Caco-2 (cell line): ENCODE measurements at regions not wholly inside any gene's neighbourhood (a gene's known extent, or its start where the extent isn't known, plus 50 kb on each side); places are given as distances from the start of the nearest gene placed in this dataset.
"Not testable (repeated sequence)": the region's sequence is repeated elsewhere in the genome, so short reads cannot be mapped to it uniquely, and the experiment has no call there.

Source experiments
- BruUV-seq: library from RNA; stranded (reverse); fragments of 400-500 nt; replicated peaks from 2 replicates; lab custom pipeline; 2021; lab: Mats Ljungman, UMichigan
- CTCF ChIA-PET: fragments of 300-600 bp; sonication (Branson Sonifier 250); formaldehyde crosslinking; loops from one replicate; lab custom pipeline; 2022; ENCODE audit warnings: antibody characterized with exemption; lab: Charles Lee
- POLR2A ChIA-PET: fragments of 300-600 bp; sonication (Branson Sonifier 250); formaldehyde crosslinking; loops from one replicate; lab custom pipeline; 2022; ENCODE audit warnings: antibody characterized with exemption; lab: Charles Lee
- DNase-seq, 2 experiments: peaks; one replicate each; pipeline versions ENCODE4 v3.0.0 to v3.0.0-alpha.2; 2020 to 2022
- H3K27me3 ChIP-seq: replicated peaks from 2 replicates; pipeline ENCODE4 v1.6.0; 2011; ENCODE audit warnings: low read length; ENCODE audit not compliant: control insufficient read depth, insufficient read depth
- H3K36me3 ChIP-seq: 2 replicates; pipeline ENCODE4 v1.5.1; 2011; ENCODE audit warnings: low read length; ENCODE audit not compliant: control insufficient read depth, insufficient read depth
- H3K4me1 ChIP-seq: fragments of 250-450 bp; sonication (Bioruptor Pico); 2 replicates; pipeline ENCODE4 v1.5.1; 2020; ENCODE audit warnings: mild to moderate bottlenecking
- H3K4me3 ChIP-seq: 2 replicates; pipeline ENCODE4 v1.5.1; 2011; ENCODE audit warnings: low read depth, mild to moderate bottlenecking, control low read depth, low read length
- H3K9me3 ChIP-seq: fragments of 250-450 bp; sonication (Bioruptor Pico); 2 replicates; pipeline ENCODE4 v1.5.1; 2020; ENCODE audit warnings: mild to moderate bottlenecking, moderate library complexity
- H3K27ac Mint-ChIP-seq: one replicate; pipeline ENCODE4 v1.8.0; 2022; ENCODE audit warnings: mixed read lengths; ENCODE audit not compliant: unreplicated experiment
- H3K27me3 Mint-ChIP-seq: one replicate; pipeline ENCODE4 v1.8.0; 2022; ENCODE audit warnings: mixed read lengths; ENCODE audit not compliant: insufficient read depth, unreplicated experiment
- H3K36me3 Mint-ChIP-seq: one replicate; pipeline ENCODE4 v1.8.0; 2022; ENCODE audit warnings: mild to moderate bottlenecking, mixed read lengths; ENCODE audit not compliant: insufficient read depth, unreplicated experiment
- H3K4me1 Mint-ChIP-seq: one replicate; pipeline ENCODE4 v1.8.0; 2022; ENCODE audit warnings: low read depth, mixed read lengths; ENCODE audit not compliant: unreplicated experiment
- H3K4me3 Mint-ChIP-seq: one replicate; pipeline ENCODE4 v1.8.0; 2022; ENCODE audit warnings: mild to moderate bottlenecking, moderate library complexity, mixed read lengths; ENCODE audit not compliant: unreplicated experiment
- H3K9me3 Mint-ChIP-seq: one replicate; pipeline ENCODE4 v1.8.0; 2022; ENCODE audit warnings: mixed read lengths; ENCODE audit not compliant: unreplicated experiment
- intact Hi-C: fragments of 100-400 bp; cut with micrococcal nuclease; formaldehyde crosslinking; loops from one replicate; pipeline ENCODE4 v1.10.0; 2022; ENCODE audit not compliant: unreplicated experiment
- TF ChIP-seq, protein P1 (sequence below), 2 experiments: fragments of 200-600 bp in 1 of 2; IDR thresholded peaks; 1 replicate in 1 of 2; 2 replicates in 1 of 2; pipeline versions ENCODE4 v1.5.1 to v1.8.0; 2011 to 2022; ENCODE audit warnings: antibody characterized with exemption in 1 of 2, control low read depth in 1 of 2, inconsistent platforms in 1 of 2, low read depth in 1 of 2, low read length in 1 of 2, mild to moderate bottlenecking in 1 of 2, moderate library complexity in 1 of 2; ENCODE audit not compliant: insufficient read depth in 1 of 2, severe bottlenecking in 1 of 2, unreplicated experiment in 1 of 2

DNA sequence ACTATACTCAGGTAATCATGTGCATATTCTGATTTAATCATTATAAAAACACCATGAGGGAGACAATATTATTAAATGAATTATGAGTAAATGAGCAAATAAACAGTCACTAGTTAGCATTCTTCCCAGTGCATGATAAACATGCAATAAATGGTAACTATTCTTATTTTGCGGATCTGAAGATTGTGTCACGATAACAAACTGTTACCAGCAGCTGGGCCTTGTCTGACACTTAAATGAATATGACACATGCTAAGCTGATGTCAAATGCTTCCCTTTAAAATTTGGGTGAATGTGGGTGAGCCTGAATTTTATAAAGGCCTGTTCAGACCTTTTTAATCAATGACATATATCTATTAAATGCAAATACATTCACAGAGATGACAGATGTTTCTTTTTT is 68.2 kb upstream of the KIT start:
- no peak for DNase-seq
- CTCF ChIA-PET, result no interaction called here
- no peaks in the 10 kb centered on the region for H3K27me3 ChIP-seq
- Mint-ChIP-seq H3K9me3 (no peaks in the 10 kb centered on the region), H3K4me3 (no peak overlapping the region), H3K27ac (no peak overlapping the region), H3K27me3 (no peaks in the 10 kb centered on the region), H3K4me1 (peaks cover 7% of the 10 kb centered on the region), H3K36me3 (no peaks in the 10 kb centered on the region)
- POLR2A ChIA-PET, result no interaction called here
- H3K9me3 ChIP-seq, result no peaks in the 10 kb centered on the region
- peaks cover 19% of the 10 kb centered on the region; the same call in 1 of the 2 replicates for H3K4me1 ChIP-seq
- TF ChIP-seq, protein P1, sequence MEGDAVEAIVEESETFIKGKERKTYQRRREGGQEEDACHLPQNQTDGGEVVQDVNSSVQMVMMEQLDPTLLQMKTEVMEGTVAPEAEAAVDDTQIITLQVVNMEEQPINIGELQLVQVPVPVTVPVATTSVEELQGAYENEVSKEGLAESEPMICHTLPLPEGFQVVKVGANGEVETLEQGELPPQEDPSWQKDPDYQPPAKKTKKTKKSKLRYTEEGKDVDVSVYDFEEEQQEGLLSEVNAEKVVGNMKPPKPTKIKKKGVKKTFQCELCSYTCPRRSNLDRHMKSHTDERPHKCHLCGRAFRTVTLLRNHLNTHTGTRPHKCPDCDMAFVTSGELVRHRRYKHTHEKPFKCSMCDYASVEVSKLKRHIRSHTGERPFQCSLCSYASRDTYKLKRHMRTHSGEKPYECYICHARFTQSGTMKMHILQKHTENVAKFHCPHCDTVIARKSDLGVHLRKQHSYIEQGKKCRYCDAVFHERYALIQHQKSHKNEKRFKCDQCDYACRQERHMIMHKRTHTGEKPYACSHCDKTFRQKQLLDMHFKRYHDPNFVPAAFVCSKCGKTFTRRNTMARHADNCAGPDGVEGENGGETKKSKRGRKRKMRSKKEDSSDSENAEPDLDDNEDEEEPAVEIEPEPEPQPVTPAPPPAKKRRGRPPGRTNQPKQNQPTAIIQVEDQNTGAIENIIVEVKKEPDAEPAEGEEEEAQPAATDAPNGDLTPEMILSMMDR (IDR thresholded peaks at IDR 0.05; ENCODE audit: insufficient read depth in 1 of 2, low read depth in 1 of 2, low read length in 1 of 2, severe bottlenecking in 1 of 2, unreplicated experiment in 1 of 2), result no peak
- no TSS peak for BruUV-seq
- no peak overlapping the region for H3K4me3 ChIP-seq
- no peaks in the 10 kb centered on the region for H3K36me3 ChIP-seq
- intact Hi-C loops, result no loop called here

DNA sequence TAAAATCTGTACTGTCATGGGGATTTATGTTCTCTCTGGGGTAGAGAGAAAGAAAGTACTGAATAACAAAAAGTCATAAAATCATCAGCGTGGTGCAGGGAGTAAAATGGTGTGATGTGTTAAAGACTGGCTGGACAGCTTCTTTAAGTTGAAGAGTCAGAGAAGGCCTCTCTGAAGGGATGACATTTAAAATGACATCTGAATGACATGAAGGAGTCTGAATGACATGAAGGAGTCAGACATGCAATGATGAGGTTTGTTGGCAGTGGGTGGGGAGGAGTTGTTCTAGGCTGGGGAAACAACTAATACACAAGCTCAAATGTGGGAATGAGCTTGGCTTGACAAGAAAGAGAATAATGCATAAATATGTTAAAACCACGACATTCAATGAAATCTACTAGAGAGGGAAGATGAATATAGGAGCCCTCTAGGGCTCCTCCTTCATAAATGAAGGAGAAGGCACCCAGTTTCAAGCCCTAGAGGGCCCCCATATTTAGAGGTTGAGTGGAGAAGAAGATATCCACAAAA is 63.9 kb upstream of the KIT start:
- ChIA-PET POLR2A (no interaction called here), CTCF (no interaction called here)
- no TSS peak for BruUV-seq
- Mint-ChIP-seq H3K4me1 (peaks cover 6% of the 10 kb centered on the region), H3K36me3 (no peaks in the 10 kb centered on the region), H3K27me3 (no peaks in the 10 kb centered on the region), H3K9me3 (no peaks in the 10 kb centered on the region), H3K27ac (no peak overlapping the region), H3K4me3 (no peak overlapping the region)
- Histone ChIP-seq H3K9me3 (no peaks in the 10 kb centered on the region), H3K36me3 (no peaks in the 10 kb centered on the region), H3K4me3 (no peak overlapping the region), H3K27me3 (no peaks in the 10 kb centered on the region), H3K4me1 (no peaks in the 10 kb centered on the region)
- intact Hi-C loops, result no loop called here
- TF ChIP-seq, protein P1 (IDR thresholded peaks at IDR 0.05; ENCODE audit: insufficient read depth in 1 of 2, low read depth in 1 of 2, low read length in 1 of 2, severe bottlenecking in 1 of 2, unreplicated experiment in 1 of 2), result no peak
- no peak for DNase-seq

DNA sequence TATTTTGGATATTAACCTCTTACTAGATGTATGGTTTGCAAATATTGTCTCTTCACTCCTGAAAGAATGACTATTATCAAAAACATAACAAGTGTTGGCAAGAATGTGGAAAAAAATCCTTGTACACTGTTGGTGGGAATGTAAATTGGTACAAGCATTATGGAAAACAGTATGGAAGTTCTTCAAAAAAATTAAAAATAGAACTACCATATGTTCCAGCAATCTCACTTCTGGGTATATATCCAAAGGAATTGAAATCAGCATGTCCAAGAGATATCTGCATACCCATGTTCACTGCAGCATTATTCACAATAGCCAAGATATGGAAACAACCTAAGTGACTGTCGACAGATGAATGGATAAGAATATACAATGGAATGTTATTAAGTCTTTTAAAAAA is 61.6 kb upstream of the KIT start:
- ChIA-PET CTCF (no interaction called here), POLR2A (no interaction called here)
- BruUV-seq, result no TSS peak
- TF ChIP-seq, protein P1 (IDR thresholded peaks at IDR 0.05; ENCODE audit: insufficient read depth in 1 of 2, low read depth in 1 of 2, low read length in 1 of 2, severe bottlenecking in 1 of 2, unreplicated experiment in 1 of 2), result no peak
- Mint-ChIP-seq H3K4me1 (peaks cover 6% of the 10 kb centered on the region), H3K9me3 (no peaks in the 10 kb centered on the region), H3K4me3 (no peak overlapping the region), H3K27me3 (no peaks in the 10 kb centered on the region), H3K27ac (no peak overlapping the region), H3K36me3 (no peaks in the 10 kb centered on the region)
- Histone ChIP-seq H3K4me1 (no peaks in the 10 kb centered on the region), H3K27me3 (no peaks in the 10 kb centered on the region), H3K36me3 (no peaks in the 10 kb centered on the region), H3K4me3 (no peak overlapping the region), H3K9me3 (no peaks in the 10 kb centered on the region)
- intact Hi-C loops, result no loop called here
- no peak for DNase-seq

DNA sequence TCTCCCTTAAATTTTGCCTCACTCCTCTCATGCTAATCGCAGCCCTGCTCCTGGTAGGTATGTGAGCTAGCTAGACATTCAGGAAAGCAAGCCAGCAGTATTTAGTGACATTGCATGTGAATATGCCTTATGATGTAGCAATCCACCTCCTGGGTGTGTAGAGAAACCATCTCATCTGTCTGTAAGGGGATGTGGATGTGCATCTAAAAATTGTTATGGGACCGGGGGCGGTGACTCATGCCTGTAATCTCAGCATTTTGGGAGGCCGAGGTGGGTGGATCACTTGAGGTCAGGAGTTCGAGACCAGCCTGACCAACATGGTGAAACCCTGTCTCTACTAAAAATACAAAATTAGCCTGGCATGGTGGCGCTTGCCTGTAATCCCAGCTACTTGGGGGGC is 60.1 kb upstream of the KIT start:
- BruUV-seq, H3K4me3 ChIP-seq, H3K4me3 Mint-ChIP-seq, POLR2A ChIA-PET, DNase-seq, H3K27me3 ChIP-seq, H3K36me3 ChIP-seq, H3K27me3 Mint-ChIP-seq, H3K36me3 Mint-ChIP-seq, intact Hi-C loops, CTCF ChIA-PET, H3K4me1 ChIP-seq, H3K9me3 ChIP-seq, H3K27ac Mint-ChIP-seq, H3K9me3 Mint-ChIP-seq, H3K4me1 Mint-ChIP-seq: not testable (repeated sequence)

DNA sequence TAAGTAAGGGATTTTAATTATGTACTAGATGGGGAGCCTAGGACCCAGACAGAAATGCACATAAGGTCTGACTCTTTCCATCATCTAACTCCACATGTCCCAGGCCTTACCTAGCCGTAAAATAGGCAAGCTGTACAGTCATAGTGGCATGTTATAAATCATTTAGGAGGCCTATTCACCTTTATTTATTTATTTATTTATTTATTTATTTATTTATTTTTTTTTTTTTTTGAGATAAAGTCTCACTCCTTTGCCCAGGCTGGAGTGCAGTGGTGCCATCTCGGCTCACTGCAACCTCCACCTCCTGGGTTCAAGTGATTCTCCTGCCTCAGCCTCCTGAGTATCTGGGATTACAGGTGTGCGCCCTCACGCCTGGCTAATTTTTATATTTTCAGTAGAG is 55.6 kb upstream of the KIT start:
- H3K27me3 ChIP-seq, H3K36me3 ChIP-seq, BruUV-seq, H3K36me3 Mint-ChIP-seq, H3K4me3 Mint-ChIP-seq, H3K4me1 ChIP-seq, H3K27me3 Mint-ChIP-seq, H3K4me1 Mint-ChIP-seq, intact Hi-C loops, H3K9me3 Mint-ChIP-seq, CTCF ChIA-PET, POLR2A ChIA-PET, DNase-seq, H3K4me3 ChIP-seq, H3K9me3 ChIP-seq, H3K27ac Mint-ChIP-seq: not testable (repeated sequence)
